K562 (cell line): ENCODE measurements at regions not wholly inside any gene's neighbourhood (a gene's known extent, or its start where the extent isn't known, plus 50 kb on each side); places are given as distances from the start of the nearest gene placed in this dataset.

Experiments used
- ATAC-seq: fragments of 200-7000 bp; cut with Tn5 transposase; 3 replicates; pipeline ENCODE4 v1.9.1; 2020; ENCODE audit warnings: moderate library complexity
- BruUV-seq: library from RNA; stranded (reverse); fragments of 400-500 nt; replicated peaks from 2 replicates; lab custom pipeline; 2021; lab: Mats Ljungman, UMichigan
- CTCF ChIA-PET: fragments of 300-600 bp; formaldehyde crosslinking; extraction: SDS; loops from one replicate; lab custom pipeline; 2021; ENCODE audit warnings: low intra/inter-chr PET ratio; lab: Yijun Ruan, JAX
- POLR2A ChIA-PET: fragments of 300-600, 350-650 bp; sonication (Branson Sonifier 250); formaldehyde crosslinking; extraction: SDS; loops from one replicate; lab custom pipeline; 2021; ENCODE audit warnings: antibody characterized with exemption, inconsistent platforms; lab: Yijun Ruan, JAX
- DNase-seq, 4 experiments: peaks; one replicate each; pipeline versions ENCODE4 v3.0.0 to v3.0.0-alpha.2; 2011 to 2018; ENCODE audit warnings: low spot score in 3 of 4, mixed read lengths in 3 of 4; ENCODE audit errors: extremely low read depth in 1 of 4
- FAIRE-seq: peaks from 2 replicates; lab custom pipeline; 2011; peaks lifted over from hg19 to GRCh38; lab: Jason Lieb, UNC
- H2AFZ ChIP-seq: 2 replicates; pipeline ENCODE4 v1.6.0; 2011; ENCODE audit warnings: low read depth, low read length, control low read depth, inconsistent platforms
- H3K27ac ChIP-seq: fragments of 200-600 bp; 3 replicates; pipeline ENCODE4 v1.8.0; 2011; ENCODE audit warnings: low read depth, mild to moderate bottlenecking, control low read depth, inconsistent platforms, low read length, moderate library complexity, mixed read lengths; ENCODE audit errors: extremely low read depth
- H3K27me3 ChIP-seq, 2 experiments: fragments of 300-600 bp in 1 of 2; 2 replicates in 1 of 2; 3 replicates in 1 of 2; pipeline versions ENCODE4 v1.6.0 to v1.8.0; 2011; ENCODE audit warnings: inconsistent platforms in 2 of 2, low read length in 2 of 2, mild to moderate bottlenecking in 1 of 2, mixed read lengths in 1 of 2, moderate library complexity in 1 of 2; ENCODE audit not compliant: control insufficient read depth in 2 of 2, insufficient read depth in 2 of 2
- H3K36me3 ChIP-seq: fragments of 300-600 bp; 3 replicates; pipeline ENCODE4 v1.8.0; 2011; ENCODE audit warnings: mild to moderate bottlenecking, low read length, inconsistent platforms; ENCODE audit not compliant: control insufficient read depth, insufficient read depth
- H3K4me1 ChIP-seq, 2 experiments: fragments of 200-600 bp in 1 of 2; replicated peaks in 1 of 2; 2 replicates in 1 of 2; 3 replicates in 1 of 2; pipeline versions ENCODE4 v1.5.1 to v1.8.0; 2011; ENCODE audit warnings: inconsistent platforms in 2 of 2, low read length in 2 of 2, mild to moderate bottlenecking in 1 of 2, mixed read lengths in 1 of 2, moderate library complexity in 1 of 2; ENCODE audit not compliant: control insufficient read depth in 2 of 2, insufficient read depth in 2 of 2
- H3K4me2 ChIP-seq: 2 replicates; pipeline ENCODE4 v1.6.1; 2011; ENCODE audit warnings: low read length, control low read depth, inconsistent platforms, mixed read lengths; ENCODE audit not compliant: insufficient read depth
- H3K4me3 ChIP-seq: fragments of 200-600 bp; sonication (generic), shearing (Covaris generic); 2 replicates; pipeline ENCODE4 v1.5.1; 2016; ENCODE audit warnings: control low read depth, inconsistent platforms
- H3K79me2 ChIP-seq: fragments of 200-600 bp; 3 replicates; pipeline ENCODE4 v1.8.0; 2011; ENCODE audit warnings: low read length, inconsistent platforms; ENCODE audit not compliant: control insufficient read depth, insufficient read depth
- H3K9ac ChIP-seq, 2 experiments: 2 replicates each; pipeline versions ENCODE4 v1.6.0 to v1.6.1; 2011; ENCODE audit warnings: low read depth in 2 of 2, low read length in 2 of 2, control low read depth in 1 of 2, inconsistent platforms in 1 of 2, mild to moderate bottlenecking in 1 of 2, mixed read lengths in 1 of 2; ENCODE audit not compliant: insufficient read depth in 1 of 2
- H3K9me1 ChIP-seq: one replicate; pipeline ENCODE4 v1.6.0; 2011; ENCODE audit warnings: inconsistent platforms, mild to moderate bottlenecking, low read length, moderate library complexity; ENCODE audit not compliant: control insufficient read depth, insufficient read depth
- H3K9me3 ChIP-seq: replicated peaks from 2 replicates; pipeline ENCODE4 v1.5.1; 2011; ENCODE audit warnings: low read depth, low read length, inconsistent platforms; ENCODE audit not compliant: control insufficient read depth, insufficient read depth
- H4K20me1 ChIP-seq: replicated peaks from 2 replicates; pipeline ENCODE4 v1.6.1; 2011; ENCODE audit warnings: low read length, inconsistent platforms, mixed read lengths; ENCODE audit not compliant: control insufficient read depth, insufficient read depth
- CBFA2T3 ChIP-seq: fragments of 450-650 bp; IDR thresholded peaks from 2 replicates; pipeline ENCODE4 v1.6.1; 2017
- CLOCK ChIP-seq: fragments of 250-450 bp; sonication (Bioruptor Pico); IDR thresholded peaks from 2 replicates; pipeline ENCODE4 v1.4.0; 2020; ENCODE audit warnings: mild to moderate bottlenecking, moderate library complexity, borderline replicate concordance
- ETV6 ChIP-seq, 3 experiments: fragments of 150-350 bp in 1 of 3; sonication (generic) in 1 of 3; formaldehyde crosslinking in 1 of 3; IDR thresholded peaks; 2 replicates each; pipeline versions ENCODE4 v1.6.1 to v1.8.0; 2014 to 2022; ENCODE audit warnings: borderline replicate concordance in 2 of 3, low read depth in 2 of 3, antibody characterized with exemption in 1 of 3, low read length in 1 of 3, mild to moderate bottlenecking in 1 of 3, missing genetic modification reagents in 1 of 3
- HMGXB4 ChIP-seq: sonication (generic); formaldehyde crosslinking; IDR thresholded peaks from 2 replicates; pipeline ENCODE4 v1.8.1; 2023; ENCODE audit warnings: mild to moderate bottlenecking, missing genetic modification reagents
- KDM1A ChIP-seq, 2 experiments: fragments of 450-650 bp; IDR thresholded peaks; 2 replicates each; pipeline ENCODE4 v1.6.1; 2016; ENCODE audit warnings: mild to moderate bottlenecking in 2 of 2
- KLF10 ChIP-seq: fragments of 250-450 bp; sonication (Bioruptor Pico); IDR thresholded peaks from 2 replicates; pipeline ENCODE4 v1.6.1; 2021; ENCODE audit warnings: matching md5 sums
- NR2C1 ChIP-seq, 2 experiments: fragments of 450-650 bp; IDR thresholded peaks; 2 replicates each; pipeline ENCODE4 v1.6.1; 2017; ENCODE audit warnings: mild to moderate bottlenecking in 2 of 2, antibody characterized with exemption in 1 of 2, inconsistent platforms in 1 of 2, missing compliant biosample characterization in 1 of 2, missing genetic modification characterization in 1 of 2
- PHB2 ChIP-seq: fragments of 450-650 bp; IDR thresholded peaks from 2 replicates; pipeline ENCODE4 v1.6.1; 2017; ENCODE audit warnings: low read depth
- SIX5 ChIP-seq, 2 experiments: IDR thresholded peaks; 2 replicates each; pipeline ENCODE4 v1.6.1; 2011; ENCODE audit warnings: low read length in 2 of 2, borderline replicate concordance in 1 of 2, low read depth in 1 of 2, mild to moderate bottlenecking in 1 of 2, moderate library complexity in 1 of 2; ENCODE audit not compliant: insufficient read depth in 1 of 2
- SRF ChIP-seq, 2 experiments: fragments of 250-450, 450-650 bp in 1 of 2; sonication (Bioruptor Pico) in 1 of 2; sonication (generic) in 1 of 2; formaldehyde crosslinking; IDR thresholded peaks; 2 replicates each; pipeline versions ENCODE4 v1.5.0 to v1.5.1; 2020 to 2022; ENCODE audit warnings: mild to moderate bottlenecking in 1 of 2, missing genetic modification reagents in 1 of 2
- TFE3 ChIP-seq: fragments of 450-650 bp; formaldehyde crosslinking; IDR thresholded peaks from 2 replicates; pipeline ENCODE4 v1.4.0; 2020; ENCODE audit warnings: mild to moderate bottlenecking, mixed read lengths
- TSC22D4 ChIP-seq: fragments of 450-650 bp; IDR thresholded peaks from 2 replicates; pipeline ENCODE4 v1.6.1; 2016; ENCODE audit warnings: missing genetic modification characterization, missing biosample characterization, control low read depth
- XRCC3 ChIP-seq: fragments of 450-650 bp; IDR thresholded peaks from 2 replicates; pipeline ENCODE4 v1.6.1; 2017; ENCODE audit warnings: mild to moderate bottlenecking, moderate library complexity
- ZKSCAN8 ChIP-seq: fragments of 200-800 bp; sonication (Bioruptor generic); IDR thresholded peaks from 2 replicates; pipeline ENCODE4 v1.6.1; 2016; ENCODE audit warnings: missing genetic modification characterization, missing compliant biosample characterization
- ZNF311 ChIP-seq: fragments of 250-450 bp; sonication (Bioruptor Pico); IDR thresholded peaks from 2 replicates; pipeline ENCODE4 v1.4.0; 2020; ENCODE audit warnings: mild to moderate bottlenecking, moderate library complexity
- ZNF445 ChIP-seq: fragments of 250-450 bp; sonication (Bioruptor Pico); IDR thresholded peaks from 2 replicates; pipeline ENCODE4 v1.4.0; 2020; ENCODE audit warnings: low read depth, mild to moderate bottlenecking, moderate library complexity
- ZNF766 ChIP-seq: fragments of 200-800 bp; sonication (Bioruptor generic); conservative IDR thresholded peaks from 2 replicates; pipeline ENCODE4 v1.6.1; 2016; ENCODE audit warnings: missing genetic modification characterization, missing compliant biosample characterization
- ZNF79 ChIP-seq: fragments of 250-450 bp; sonication (Bioruptor Pico); IDR thresholded peaks from 2 replicates; pipeline ENCODE4 v1.4.0; 2020; ENCODE audit warnings: low read depth, mild to moderate bottlenecking, moderate library complexity
- WGBS: fragments of 100-300 bp; shearing (Covaris generic); methylation state at CpG from one replicate; pipeline ENCODE4 v1.1.6; 2016; ENCODE audit warnings: low coverage, mixed read lengths; ENCODE audit not compliant: insufficient coverage; ENCODE audit errors: missing lambda C conversion rate; 5-methylcytosine and 5-hydroxymethylcytosine counted together
- in situ Hi-C: fragments of 300-500 bp; cut with MboI; formaldehyde crosslinking; loops from 4 replicates; pipeline ENCODE4 v1.15.0; 2018; ENCODE audit warnings: inconsistent platforms, mixed read lengths
- intact Hi-C: fragments of 100-400 bp; cut with micrococcal nuclease; formaldehyde crosslinking; loops from 2 replicates; pipeline ENCODE4 v1.14.2; 2022

GRCh38 chr6:93177438-93177837, 241.9 kb downstream of the EPHA7 start:
- BruUV-seq = no TSS peak
- Histone ChIP-seq H3K9me3 (no peaks in the 10 kb centered on the region), H3K4me3 (no peak overlapping the region), H3K4me2 (no peak overlapping the region), H3K4me1 (no peaks in the 10 kb centered on the region), H2AFZ (no peak overlapping the region), H3K79me2 (no peaks in the 10 kb centered on the region), H3K9ac (no peak overlapping the region), H3K27ac (no peak overlapping the region), H4K20me1 (no peaks in the 10 kb centered on the region), H3K9me1 (no peaks in the 10 kb centered on the region), H3K27me3 (no peaks in the 10 kb centered on the region), H3K36me3 (no peaks in the 10 kb centered on the region)
- POLR2A ChIA-PET = no interaction called here
- in situ Hi-C loops = no loop called here
- no peak for DNase-seq
- TF ChIP-seq ZNF766 (CRISPR knock-in tag) (no peak), ZNF445 (no peak), KLF10 (CRISPR knock-in tag) (no peak), PHB2 (no peak), CBFA2T3 (no peak), NR2C1 (IDR thresholded peaks at IDR 0.05) (no peak), NR2C1 (tag; IDR thresholded peaks at IDR 0.05) (no peak), SRF (CRISPR knock-in tag; IDR thresholded peaks at IDR 0.05) (no peak), ZKSCAN8 (CRISPR knock-in tag) (no peak), ZNF311 (CRISPR knock-in tag) (no peak), TFE3 (CRISPR knock-in tag) (no peak), ETV6 (IDR thresholded peaks at IDR 0.05; ENCODE audit: borderline replicate concordance in 1 of 2, low read depth in 2 of 2, low read length in 1 of 2) (no peak), ETV6 (CRISPR knock-in tag; IDR thresholded peaks at IDR 0.05; ENCODE audit: borderline replicate concordance) (no peak), ZNF79 (no peak), KDM1A (IDR thresholded peaks at IDR 0.05) (no peak), TSC22D4 (tag) (no peak), XRCC3 (no peak), HMGXB4 (no peak), SIX5 (IDR thresholded peaks at IDR 0.05; ENCODE audit: borderline replicate concordance in 1 of 2, insufficient read depth in 1 of 2, low read depth in 1 of 2, low read length in 2 of 2) (no peak), CLOCK (CRISPR knock-in tag) (no peak)
- FAIRE-seq = no peak
- intact Hi-C loops = no loop called here
- 0% methylated on average over 3 of the region's 3 CpGs for WGBS
- no peak for ATAC-seq
- CTCF ChIA-PET = no interaction called here
